Smooth muscle cell (in vitro differentiated cells): ENCODE measurements at regions not wholly inside any gene's neighbourhood (a gene's known extent, or its start where the extent isn't known, plus 50 kb on each side); places are given as distances from the start of the nearest gene placed in this dataset.
A peak's percentile ranks its signal among the peaks of the same experiment; 100 is the strongest.

ENCODE experiments used
- DNase-seq: peaks from one replicate; lab custom pipeline; 2025; ENCODE audit not compliant: unreplicated experiment; lab: John Stamatoyannopoulos, UW
- H2AFZ ChIP-seq: fragments of 200-600 bp; sonication (generic); 2 replicates; pipeline ENCODE4 v1.6.0; 2016; ENCODE audit warnings: antibody characterized with exemption, low read depth, mild to moderate bottlenecking
- H3F3A ChIP-seq: fragments of 200-600 bp; sonication (generic); 2 replicates; pipeline ENCODE4 v1.6.0; 2017; ENCODE audit warnings: antibody characterized with exemption, low read depth
- H3K27ac ChIP-seq: fragments of 200-600 bp; sonication (generic); 2 replicates; pipeline ENCODE4 v1.5.1; 2016; ENCODE audit warnings: low read depth, mild to moderate bottlenecking
- H3K27me3 ChIP-seq: fragments of 200-600 bp; sonication (generic); 2 replicates; pipeline ENCODE4 v1.6.1; 2016; ENCODE audit warnings: low read depth, mild to moderate bottlenecking
- H3K36me3 ChIP-seq: fragments of 200-600 bp; sonication (generic); 2 replicates; pipeline ENCODE4 v1.5.1; 2016; ENCODE audit warnings: low read depth
- H3K4me1 ChIP-seq: fragments of 200-600 bp; sonication (generic); 2 replicates; pipeline ENCODE4 v1.5.1; 2016; ENCODE audit warnings: low read depth
- H3K4me2 ChIP-seq: fragments of 200-600 bp; sonication (generic); 2 replicates; pipeline ENCODE4 v1.6.0; 2016; ENCODE audit warnings: mild to moderate bottlenecking
- H3K4me3 ChIP-seq: fragments of 200-600 bp; sonication (generic); 2 replicates; pipeline ENCODE4 v1.5.1; 2016; ENCODE audit warnings: mild to moderate bottlenecking
- H3K79me2 ChIP-seq: fragments of 200-600 bp; sonication (generic); 2 replicates; pipeline ENCODE4 v1.6.0; 2016; ENCODE audit warnings: low read depth, mild to moderate bottlenecking
- H3K9ac ChIP-seq: fragments of 200-600 bp; sonication (generic); 2 replicates; pipeline ENCODE4 v1.6.0; 2016; ENCODE audit warnings: low read depth
- H3K9me3 ChIP-seq: fragments of 200-600 bp; sonication (generic); replicated peaks from 2 replicates; pipeline ENCODE4 v1.5.1; 2016; ENCODE audit warnings: low read depth
- H4K20me1 ChIP-seq: fragments of 200-600 bp; sonication (generic); 2 replicates; pipeline ENCODE4 v1.6.0; 2016; ENCODE audit warnings: low read depth
- WGBS: methylation state at CpG from one replicate; pipeline ENCODE4 v1.1.7; 2016; ENCODE audit warnings: low lambda C conversion rate; 5-methylcytosine and 5-hydroxymethylcytosine counted together
- TF ChIP-seq, protein P1 (sequence below): fragments of 200-600 bp; sonication (generic); IDR thresholded peaks from 2 replicates; pipeline ENCODE4 v1.5.1; 2017; ENCODE audit warnings: borderline replicate concordance, mild to moderate bottlenecking, antibody characterized with exemption; ENCODE audit not compliant: insufficient read depth, poor library complexity, severe bottlenecking

- Histone ChIP-seq H3F3A (no peaks in the 10 kb centered on the region), H4K20me1 (no peaks in the 10 kb centered on the region), H3K27me3 (no peaks in the 10 kb centered on the region), H3K4me3 (no peak overlapping the region), H3K9ac (no peak overlapping the region), H3K79me2 (no peaks in the 10 kb centered on the region), H3K36me3 (no peaks in the 10 kb centered on the region), H3K4me2 (no peak overlapping the region), H3K4me1 (peaks cover 17% of the 10 kb centered on the region), H2AFZ (no peak overlapping the region), H3K9me3 (no peaks in the 10 kb centered on the region), H3K27ac (no peak overlapping the region)
- 94% methylated on average over 6 of the region's 6 CpGs for WGBS
- no peak for DNase-seq
- TF ChIP-seq, protein P1, sequence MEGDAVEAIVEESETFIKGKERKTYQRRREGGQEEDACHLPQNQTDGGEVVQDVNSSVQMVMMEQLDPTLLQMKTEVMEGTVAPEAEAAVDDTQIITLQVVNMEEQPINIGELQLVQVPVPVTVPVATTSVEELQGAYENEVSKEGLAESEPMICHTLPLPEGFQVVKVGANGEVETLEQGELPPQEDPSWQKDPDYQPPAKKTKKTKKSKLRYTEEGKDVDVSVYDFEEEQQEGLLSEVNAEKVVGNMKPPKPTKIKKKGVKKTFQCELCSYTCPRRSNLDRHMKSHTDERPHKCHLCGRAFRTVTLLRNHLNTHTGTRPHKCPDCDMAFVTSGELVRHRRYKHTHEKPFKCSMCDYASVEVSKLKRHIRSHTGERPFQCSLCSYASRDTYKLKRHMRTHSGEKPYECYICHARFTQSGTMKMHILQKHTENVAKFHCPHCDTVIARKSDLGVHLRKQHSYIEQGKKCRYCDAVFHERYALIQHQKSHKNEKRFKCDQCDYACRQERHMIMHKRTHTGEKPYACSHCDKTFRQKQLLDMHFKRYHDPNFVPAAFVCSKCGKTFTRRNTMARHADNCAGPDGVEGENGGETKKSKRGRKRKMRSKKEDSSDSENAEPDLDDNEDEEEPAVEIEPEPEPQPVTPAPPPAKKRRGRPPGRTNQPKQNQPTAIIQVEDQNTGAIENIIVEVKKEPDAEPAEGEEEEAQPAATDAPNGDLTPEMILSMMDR: no peak
Observed at GRCh38 chr5:168151041-168151440, 140.4 kb upstream of the WWC1 start.

DNA sequence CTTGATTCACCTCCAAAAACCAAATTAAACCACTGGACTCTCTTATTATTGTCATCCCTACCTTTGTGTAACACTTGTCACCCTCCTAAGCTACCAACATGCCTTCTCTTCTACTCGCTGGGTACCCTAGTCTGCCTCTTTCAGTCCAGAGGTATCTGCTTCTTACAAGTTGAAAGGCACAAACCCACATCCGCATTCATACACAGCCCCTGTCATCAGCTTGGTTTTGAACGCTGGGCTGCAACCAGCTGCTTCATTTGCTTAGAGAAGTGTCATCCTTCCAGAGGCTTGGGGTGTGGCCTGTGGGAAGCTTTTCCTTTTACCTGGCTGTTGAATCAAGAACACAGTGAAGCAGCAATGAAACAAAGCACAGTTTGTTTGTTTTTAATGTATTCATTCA is 138.8 kb upstream of the WWC1 start:
- peak overlapping the region; percentile 52 for H3K4me2 ChIP-seq
- H3K27ac ChIP-seq: peak overlapping the region; percentile 75
- H3K36me3 ChIP-seq: no peaks in the 10 kb centered on the region
- no peaks in the 10 kb centered on the region for H3K9me3 ChIP-seq
- H3F3A ChIP-seq: no peaks in the 10 kb centered on the region
- no peak overlapping the region for H3K4me3 ChIP-seq
- no peak for DNase-seq
- peaks cover 17% of the 10 kb centered on the region for H3K4me1 ChIP-seq
- 36% methylated on average over 3 of the region's 3 CpGs for WGBS
- H2AFZ ChIP-seq: no peak overlapping the region
- H3K27me3 ChIP-seq: no peaks in the 10 kb centered on the region
- H4K20me1 ChIP-seq: no peaks in the 10 kb centered on the region
- H3K79me2 ChIP-seq: no peaks in the 10 kb centered on the region
- no peak overlapping the region for H3K9ac ChIP-seq
- TF ChIP-seq, protein P1: no peak

DNA sequence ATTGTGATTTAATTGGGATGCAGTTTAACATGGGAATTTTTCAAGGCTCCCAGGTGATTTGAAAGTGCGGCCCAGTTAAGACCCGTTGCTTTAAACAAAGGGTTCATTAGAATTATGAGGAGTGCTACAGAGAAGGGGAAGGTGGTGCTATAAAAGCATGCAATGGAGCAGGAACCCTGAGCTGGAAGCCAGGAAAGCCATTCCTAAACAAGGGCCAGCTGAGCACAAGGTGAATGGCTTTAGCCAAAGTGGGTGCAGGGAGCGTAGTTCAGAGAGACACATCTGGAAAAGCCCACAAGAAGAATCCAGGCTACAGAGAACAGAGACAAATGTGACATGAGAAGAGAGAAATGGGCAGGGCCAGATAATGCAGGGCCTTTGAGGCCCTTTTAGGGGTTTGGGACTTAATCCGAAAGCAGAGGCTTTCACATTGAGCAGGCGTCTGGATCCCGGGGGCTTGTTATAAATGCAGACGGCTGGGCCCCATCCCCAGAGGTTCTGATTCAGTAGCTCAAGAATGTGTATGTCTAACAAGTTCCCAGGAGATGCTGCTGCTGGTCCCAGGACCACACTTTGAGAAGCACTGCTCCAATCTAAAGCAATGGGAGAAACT is 138.1 kb upstream of the WWC1 start:
- Histone ChIP-seq H2AFZ (no peak overlapping the region), H3K9ac (no peak overlapping the region), H3K4me1 (peaks cover 17% of the 10 kb centered on the region), H3K4me2 (peak overlapping the region; percentile 52), H3K4me3 (no peak overlapping the region), H3K79me2 (no peaks in the 10 kb centered on the region), H4K20me1 (no peaks in the 10 kb centered on the region), H3K36me3 (no peaks in the 10 kb centered on the region), H3K27ac (peak overlapping the region; percentile 75), H3K27me3 (no peaks in the 10 kb centered on the region), H3F3A (no peaks in the 10 kb centered on the region), H3K9me3 (no peaks in the 10 kb centered on the region)
- WGBS: 35% methylated on average over 7 of the region's 7 CpGs
- TF ChIP-seq, protein P1: no peak
- DNase-seq: peak; percentile 8

GRCh38 chr5:168153876-168154270 is 137.6 kb upstream of the WWC1 start:
- TF ChIP-seq, protein P1: no peak
- Histone ChIP-seq H3K27ac (peak overlapping the region; percentile 75), H3K4me1 (peaks cover 17% of the 10 kb centered on the region), H3F3A (no peaks in the 10 kb centered on the region), H3K4me3 (no peak overlapping the region), H3K79me2 (no peaks in the 10 kb centered on the region), H3K27me3 (no peaks in the 10 kb centered on the region), H3K9ac (no peak overlapping the region), H3K9me3 (no peaks in the 10 kb centered on the region), H4K20me1 (no peaks in the 10 kb centered on the region), H3K36me3 (no peaks in the 10 kb centered on the region), H3K4me2 (peak overlapping the region; percentile 42), H2AFZ (no peak overlapping the region)
- DNase-seq: no peak
- WGBS: 50% methylated on average over 6 of the region's 6 CpGs
